Fibroblast of lung (primary cell): ENCODE measurements at regions not wholly inside any gene's neighbourhood (a gene's known extent, or its start where the extent isn't known, plus 50 kb on each side); places are given as distances from the start of the nearest gene placed in this dataset.

Experiments used
- DNase-seq, 2 donors: peaks; one replicate each; pipeline versions ENCODE4 v3.0.0 to v3.0.0-alpha.2; 2010; ENCODE audit warnings: low read depth in 2 of 2
- H2AFZ ChIP-seq: 2 replicates; pipeline ENCODE4 v1.5.1; 2012; ENCODE audit warnings: low read length, control low read depth, inconsistent platforms
- H3K27ac ChIP-seq: 2 replicates; pipeline ENCODE4 v1.5.1; 2011; ENCODE audit warnings: low read length, control low read depth; ENCODE audit not compliant: insufficient read depth
- H3K27me3 ChIP-seq: 2 replicates; pipeline ENCODE4 v1.5.1; 2011; ENCODE audit warnings: mild to moderate bottlenecking, low read length; ENCODE audit not compliant: control insufficient read depth, insufficient read depth
- H3K36me3 ChIP-seq: 2 replicates; pipeline ENCODE4 v1.5.1; 2011; ENCODE audit warnings: low read length; ENCODE audit not compliant: control insufficient read depth, insufficient read depth
- H3K4me1 ChIP-seq: 2 replicates; pipeline ENCODE4 v1.5.1; 2011; ENCODE audit warnings: low read length; ENCODE audit not compliant: control insufficient read depth, insufficient read depth; ENCODE audit errors: extremely low read depth
- H3K4me2 ChIP-seq: 2 replicates; pipeline ENCODE4 v1.5.1; 2011; ENCODE audit warnings: low read length, control low read depth; ENCODE audit not compliant: insufficient read depth; ENCODE audit errors: extremely low read depth
- H3K4me3 ChIP-seq, 4 experiments: fragments of 200-600 bp in 1 of 4; sonication (generic) in 1 of 4; replicated peaks in 1 of 4; 2 replicates each; pipeline ENCODE4 v1.5.1; 2011 to 2016; ENCODE audit warnings: low read length in 4 of 4, low read depth in 3 of 4, mild to moderate bottlenecking in 3 of 4, control low read depth in 2 of 4, inconsistent platforms in 1 of 4, mixed read lengths in 1 of 4; ENCODE audit not compliant: insufficient read depth in 1 of 4; ENCODE audit errors: control extremely low read depth in 1 of 4
- H3K79me2 ChIP-seq: 2 replicates; pipeline ENCODE4 v1.5.1; 2012; ENCODE audit warnings: mild to moderate bottlenecking, low read length, inconsistent platforms; ENCODE audit not compliant: control insufficient read depth, insufficient read depth
- H3K9ac ChIP-seq: 2 replicates; pipeline ENCODE4 v1.5.1; 2011; ENCODE audit warnings: mild to moderate bottlenecking, low read length, control low read depth; ENCODE audit not compliant: insufficient read depth
- H3K9me3 ChIP-seq: 2 replicates; pipeline ENCODE4 v1.5.1; 2012; ENCODE audit warnings: low read depth, low read length; ENCODE audit not compliant: control insufficient read depth, insufficient read depth
- H4K20me1 ChIP-seq: 2 replicates; pipeline ENCODE4 v1.5.1; 2011; ENCODE audit warnings: low read length; ENCODE audit not compliant: control insufficient read depth, insufficient read depth; ENCODE audit errors: extremely low read depth
- EZH2 ChIP-seq: IDR thresholded peaks from 2 replicates; pipeline ENCODE4 v1.5.1; 2012; ENCODE audit warnings: low read length, control low read depth, mild to moderate bottlenecking; ENCODE audit errors: missing control alignments
- TF ChIP-seq, protein P1 (sequence below), 2 donors: IDR thresholded peaks in 1 of 2; conservative IDR thresholded peaks in 1 of 2; 1 replicate in 1 of 2; 2 replicates in 1 of 2; pipeline ENCODE4 v1.5.1; 2011 to 2012; ENCODE audit warnings: low read length in 2 of 2, control low read depth in 1 of 2, inconsistent platforms in 1 of 2, low read depth in 1 of 2, mild to moderate bottlenecking in 1 of 2

DNA sequence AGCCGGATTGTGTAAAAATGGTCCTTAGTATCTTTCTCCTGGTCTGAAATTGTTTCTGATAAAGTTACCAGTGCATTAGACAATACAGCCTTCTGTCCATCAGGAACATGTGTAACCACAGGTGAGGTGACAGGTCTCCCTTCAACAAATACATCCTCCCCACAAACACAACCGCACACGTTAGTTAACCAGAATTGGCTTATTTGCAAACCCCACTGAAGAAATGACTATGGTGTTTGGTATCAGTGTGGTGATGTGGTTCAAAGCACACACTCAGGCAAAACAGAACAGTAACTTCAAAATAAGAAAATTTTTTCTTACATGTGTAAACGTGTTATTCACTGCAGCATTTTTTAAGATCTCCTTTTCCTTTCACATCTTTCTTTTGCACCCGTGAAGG is 517.2 kb upstream of the NR5A2 start:
- Histone ChIP-seq H3K4me3 (no peak overlapping the region), H4K20me1 (no peaks in the 10 kb centered on the region), H2AFZ (no peak overlapping the region), H3K9me3 (no peaks in the 10 kb centered on the region), H3K9ac (no peak overlapping the region), H3K79me2 (no peaks in the 10 kb centered on the region), H3K27ac (no peak overlapping the region), H3K4me2 (no peak overlapping the region), H3K36me3 (no peaks in the 10 kb centered on the region), H3K27me3 (no peaks in the 10 kb centered on the region), H3K4me1 (no peaks in the 10 kb centered on the region)
- DNase-seq = no peak
- no peak for TF ChIP-seq EZH2
- TF ChIP-seq, protein P1, sequence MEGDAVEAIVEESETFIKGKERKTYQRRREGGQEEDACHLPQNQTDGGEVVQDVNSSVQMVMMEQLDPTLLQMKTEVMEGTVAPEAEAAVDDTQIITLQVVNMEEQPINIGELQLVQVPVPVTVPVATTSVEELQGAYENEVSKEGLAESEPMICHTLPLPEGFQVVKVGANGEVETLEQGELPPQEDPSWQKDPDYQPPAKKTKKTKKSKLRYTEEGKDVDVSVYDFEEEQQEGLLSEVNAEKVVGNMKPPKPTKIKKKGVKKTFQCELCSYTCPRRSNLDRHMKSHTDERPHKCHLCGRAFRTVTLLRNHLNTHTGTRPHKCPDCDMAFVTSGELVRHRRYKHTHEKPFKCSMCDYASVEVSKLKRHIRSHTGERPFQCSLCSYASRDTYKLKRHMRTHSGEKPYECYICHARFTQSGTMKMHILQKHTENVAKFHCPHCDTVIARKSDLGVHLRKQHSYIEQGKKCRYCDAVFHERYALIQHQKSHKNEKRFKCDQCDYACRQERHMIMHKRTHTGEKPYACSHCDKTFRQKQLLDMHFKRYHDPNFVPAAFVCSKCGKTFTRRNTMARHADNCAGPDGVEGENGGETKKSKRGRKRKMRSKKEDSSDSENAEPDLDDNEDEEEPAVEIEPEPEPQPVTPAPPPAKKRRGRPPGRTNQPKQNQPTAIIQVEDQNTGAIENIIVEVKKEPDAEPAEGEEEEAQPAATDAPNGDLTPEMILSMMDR (conservative IDR thresholded peaks at IDR 0.05 in 1 of 2, IDR thresholded peaks at IDR 0.05 in 1 of 2; ENCODE audit: low read depth in 1 of 2, low read length in 2 of 2) = no peak

- TF ChIP-seq, protein P1 (conservative IDR thresholded peaks at IDR 0.05 in 1 of 2, IDR thresholded peaks at IDR 0.05 in 1 of 2; ENCODE audit: low read depth in 1 of 2, low read length in 2 of 2) = no peak
- no peak for TF ChIP-seq EZH2
- no peaks in the 10 kb centered on the region for H3K27me3 ChIP-seq
- H3K9ac ChIP-seq = no peak overlapping the region
Observed at GRCh38 chr1:199512037-199512710, 515.3 kb upstream of the NR5A2 start.

DNA sequence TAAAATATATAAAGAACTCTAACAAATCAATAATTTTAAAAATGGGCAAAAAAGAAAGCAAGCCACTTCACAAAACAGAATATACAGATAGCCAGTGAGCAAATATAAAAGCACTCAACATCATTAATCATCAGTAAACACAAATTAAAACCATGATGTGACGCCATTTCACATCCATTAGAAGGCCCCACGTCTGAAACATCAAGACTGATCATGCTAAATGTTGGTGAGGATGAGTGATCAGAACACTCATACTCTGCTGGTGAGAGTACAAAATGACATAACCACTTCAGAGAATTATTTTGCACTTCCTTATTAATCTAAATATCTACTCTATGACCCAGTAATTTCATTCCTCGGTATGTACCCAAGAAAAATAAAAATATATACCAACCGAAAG is 512.2 kb upstream of the NR5A2 start:
- no peaks in the 10 kb centered on the region for H3K36me3 ChIP-seq
- no peaks in the 10 kb centered on the region for H3K9me3 ChIP-seq
- H4K20me1 ChIP-seq = no peaks in the 10 kb centered on the region
- no peaks in the 10 kb centered on the region for H3K27me3 ChIP-seq
- no peak overlapping the region for H3K4me3 ChIP-seq
- no peak for DNase-seq
- H3K9ac ChIP-seq = no peak overlapping the region
- no peak overlapping the region for H3K4me2 ChIP-seq
- no peak overlapping the region for H2AFZ ChIP-seq
- no peak for TF ChIP-seq EZH2
- TF ChIP-seq, protein P1 (conservative IDR thresholded peaks at IDR 0.05 in 1 of 2, IDR thresholded peaks at IDR 0.05 in 1 of 2; ENCODE audit: low read depth in 1 of 2, low read length in 2 of 2) = no peak
- no peaks in the 10 kb centered on the region for H3K79me2 ChIP-seq
- no peaks in the 10 kb centered on the region for H3K4me1 ChIP-seq
- no peak overlapping the region for H3K27ac ChIP-seq

More at GRCh38 chr1:199512037-199512710, 515.3 kb upstream of the NR5A2 start:
- no peaks in the 10 kb centered on the region for H3K4me1 ChIP-seq
- no peaks in the 10 kb centered on the region for H3K36me3 ChIP-seq
- H3K4me3 ChIP-seq = no peak overlapping the region
- no peak overlapping the region for H3K27ac ChIP-seq
- no peak overlapping the region for H3K4me2 ChIP-seq
- H3K79me2 ChIP-seq = no peaks in the 10 kb centered on the region
- no peak overlapping the region for H2AFZ ChIP-seq
- peak in 1 of 2 donors; percentile 4 for DNase-seq
- H4K20me1 ChIP-seq = no peaks in the 10 kb centered on the region
- H3K9me3 ChIP-seq = no peaks in the 10 kb centered on the region
